RWPE2 (cell line): ENCODE measurements at regions not wholly inside any gene's neighbourhood (a gene's known extent, or its start where the extent isn't known, plus 50 kb on each side); places are given as distances from the start of the nearest gene placed in this dataset.
A peak's percentile ranks its signal among the peaks of the same experiment; 100 is the strongest.

Experiments used
- ATAC-seq: fragments of 200-7000 bp; cut with Tn5 transposase; 3 replicates; pipeline ENCODE4 v1.9.1; 2021; ENCODE audit warnings: low read depth
- DNase-seq: peaks from one replicate; pipeline ENCODE4 v3.0.0-alpha.2; 2020; ENCODE audit warnings: low spot score
- H3K27ac ChIP-seq: fragments of 450-650 bp; 2 replicates; pipeline ENCODE4 v1.5.1; 2017; ENCODE audit warnings: mild to moderate bottlenecking; ENCODE audit not compliant: poor library complexity, severe bottlenecking
- H3K27me3 ChIP-seq: fragments of 250-450 bp; sonication (Bioruptor Pico); 2 replicates; pipeline ENCODE4 v1.5.1; 2021; ENCODE audit warnings: mild to moderate bottlenecking, moderate library complexity; ENCODE audit not compliant: insufficient read depth, poor library complexity, severe bottlenecking
- H3K36me3 ChIP-seq: fragments of 250-450 bp; sonication (Bioruptor Pico); 2 replicates; pipeline ENCODE4 v1.5.1; 2020; ENCODE audit warnings: low read depth, mild to moderate bottlenecking, moderate library complexity
- H3K4me1 ChIP-seq: fragments of 250-450 bp; sonication (Bioruptor Pico); 2 replicates; pipeline ENCODE4 v1.5.1; 2021; ENCODE audit warnings: mild to moderate bottlenecking, moderate library complexity; ENCODE audit not compliant: insufficient read depth, poor library complexity, severe bottlenecking
- H3K4me3 ChIP-seq: fragments of 250-450 bp; sonication (Bioruptor Pico); 2 replicates; pipeline ENCODE4 v1.5.1; 2021; ENCODE audit warnings: mild to moderate bottlenecking, moderate library complexity; ENCODE audit not compliant: severe bottlenecking
- H3K9me3 ChIP-seq: fragments of 250-450 bp; sonication (Bioruptor Pico); 2 replicates; pipeline ENCODE4 v1.5.1; 2021; ENCODE audit warnings: mild to moderate bottlenecking, moderate library complexity; ENCODE audit not compliant: severe bottlenecking
- TF ChIP-seq, protein P1 (sequence below): fragments of 450-650 bp; IDR thresholded peaks from one replicate; pipeline ENCODE4 v1.5.1; 2017; ENCODE audit warnings: mild to moderate bottlenecking, moderate library complexity; ENCODE audit not compliant: poor library complexity, severe bottlenecking

DNA sequence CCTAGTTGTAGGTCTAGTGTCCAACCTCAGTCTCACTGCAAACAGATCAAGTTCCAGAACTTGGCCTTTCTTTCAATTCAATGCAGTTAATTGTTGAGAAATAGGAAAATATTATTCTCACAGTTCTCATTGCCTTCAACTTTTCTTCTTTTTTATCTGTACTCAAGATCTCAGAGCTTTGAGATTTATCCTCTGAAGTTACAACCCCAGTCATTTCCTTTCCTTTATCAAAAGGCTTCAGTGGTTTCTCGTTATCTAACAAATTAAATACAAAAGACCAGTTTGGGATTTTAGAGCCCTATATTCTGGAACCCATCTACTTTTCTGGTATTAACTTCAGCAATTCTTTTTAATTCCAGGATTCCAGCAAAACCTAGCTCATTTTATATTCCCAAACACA, 130.2 kb downstream of the TMA16 start:
- Histone ChIP-seq H3K36me3 (no peaks in the 10 kb centered on the region), H3K27ac (no peak overlapping the region), H3K4me1 (no peaks in the 10 kb centered on the region), H3K4me3 (no peak overlapping the region), H3K9me3 (no peaks in the 10 kb centered on the region), H3K27me3 (no peaks in the 10 kb centered on the region)
- ATAC-seq (no peak), DNase-seq (no peak)
- TF ChIP-seq, protein P1, sequence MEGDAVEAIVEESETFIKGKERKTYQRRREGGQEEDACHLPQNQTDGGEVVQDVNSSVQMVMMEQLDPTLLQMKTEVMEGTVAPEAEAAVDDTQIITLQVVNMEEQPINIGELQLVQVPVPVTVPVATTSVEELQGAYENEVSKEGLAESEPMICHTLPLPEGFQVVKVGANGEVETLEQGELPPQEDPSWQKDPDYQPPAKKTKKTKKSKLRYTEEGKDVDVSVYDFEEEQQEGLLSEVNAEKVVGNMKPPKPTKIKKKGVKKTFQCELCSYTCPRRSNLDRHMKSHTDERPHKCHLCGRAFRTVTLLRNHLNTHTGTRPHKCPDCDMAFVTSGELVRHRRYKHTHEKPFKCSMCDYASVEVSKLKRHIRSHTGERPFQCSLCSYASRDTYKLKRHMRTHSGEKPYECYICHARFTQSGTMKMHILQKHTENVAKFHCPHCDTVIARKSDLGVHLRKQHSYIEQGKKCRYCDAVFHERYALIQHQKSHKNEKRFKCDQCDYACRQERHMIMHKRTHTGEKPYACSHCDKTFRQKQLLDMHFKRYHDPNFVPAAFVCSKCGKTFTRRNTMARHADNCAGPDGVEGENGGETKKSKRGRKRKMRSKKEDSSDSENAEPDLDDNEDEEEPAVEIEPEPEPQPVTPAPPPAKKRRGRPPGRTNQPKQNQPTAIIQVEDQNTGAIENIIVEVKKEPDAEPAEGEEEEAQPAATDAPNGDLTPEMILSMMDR: no peak

DNA sequence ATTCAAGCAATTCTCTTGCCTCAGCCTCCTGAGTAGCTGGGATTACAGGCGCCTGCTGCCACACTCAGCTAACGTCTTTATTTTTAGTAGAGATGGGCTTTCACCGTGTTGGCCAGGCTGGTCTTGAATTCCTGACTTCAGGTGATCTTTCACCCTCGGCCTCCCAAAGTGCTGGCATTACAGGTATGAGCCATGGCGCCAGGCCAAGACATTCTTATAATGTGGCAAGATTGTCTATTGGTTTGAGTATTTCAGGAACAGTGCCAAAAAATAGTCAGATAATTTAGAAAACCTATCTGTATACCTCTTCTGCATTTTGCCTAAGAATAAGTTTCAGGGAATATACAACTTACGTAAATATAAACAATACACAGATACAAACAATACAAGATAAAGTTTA, 136.8 kb downstream of the TMA16 start:
- ATAC-seq (no peak), DNase-seq (no peak)
- H3K27me3 ChIP-seq: no peaks in the 10 kb centered on the region
- no peaks in the 10 kb centered on the region for H3K4me1 ChIP-seq
- H3K36me3 ChIP-seq: no peaks in the 10 kb centered on the region
- no peak overlapping the region for H3K27ac ChIP-seq
- H3K9me3 ChIP-seq: no peaks in the 10 kb centered on the region
- TF ChIP-seq, protein P1: no peak
- no peak overlapping the region for H3K4me3 ChIP-seq

GRCh38 chr4:163638909-163639308, 144.4 kb downstream of the TMA16 start:
- Histone ChIP-seq H3K9me3 (no peaks in the 10 kb centered on the region), H3K36me3 (no peaks in the 10 kb centered on the region), H3K4me3 (no peak overlapping the region), H3K27me3 (no peaks in the 10 kb centered on the region), H3K27ac (no peak overlapping the region), H3K4me1 (no peaks in the 10 kb centered on the region)
- no peak for ATAC-seq
- TF ChIP-seq, protein P1: no peak
- DNase-seq: no peak

- Histone ChIP-seq H3K4me1 (no peaks in the 10 kb centered on the region), H3K36me3 (no peaks in the 10 kb centered on the region), H3K9me3 (no peaks in the 10 kb centered on the region), H3K27me3 (no peaks in the 10 kb centered on the region), H3K4me3 (no peak overlapping the region), H3K27ac (no peak overlapping the region)
- DNase-seq (no peak), ATAC-seq (peak; percentile 36; the same call in 1 of the 3 replicates)
- TF ChIP-seq, protein P1: no peak
Measured at GRCh38 chr4:163649557-163650091, 155.1 kb downstream of the TMA16 start.

DNA sequence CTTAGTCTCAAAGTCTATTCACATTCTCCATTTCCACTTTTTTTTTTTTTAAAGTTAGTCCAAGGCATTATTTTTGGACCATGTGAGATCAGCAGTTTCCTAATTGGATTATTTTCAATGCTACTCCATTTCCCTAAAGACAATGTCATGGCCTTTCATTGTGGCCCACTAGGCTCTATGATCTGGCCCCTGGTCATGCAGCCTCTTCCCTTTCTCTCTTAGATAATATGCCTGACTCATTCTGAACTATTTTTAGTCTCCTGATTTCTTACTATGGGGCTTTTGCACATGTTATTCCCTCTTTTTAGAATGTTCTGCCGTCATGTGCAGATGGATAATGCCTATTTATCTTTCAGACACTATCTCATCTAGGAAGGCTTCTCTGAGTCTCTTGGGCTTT, 157.3 kb downstream of the TMA16 start:
- no peaks in the 10 kb centered on the region for H3K4me1 ChIP-seq
- DNase-seq (no peak), ATAC-seq (no peak)
- H3K27ac ChIP-seq: no peak overlapping the region
- no peaks in the 10 kb centered on the region for H3K36me3 ChIP-seq
- no peaks in the 10 kb centered on the region for H3K27me3 ChIP-seq
- H3K9me3 ChIP-seq: no peaks in the 10 kb centered on the region
- TF ChIP-seq, protein P1: no peak
- no peak overlapping the region for H3K4me3 ChIP-seq
